ENCODE measurements at regions not wholly inside any gene's neighbourhood (a gene's known extent, or its start where the extent isn't known, plus 50 kb on each side); places are given as distances from the start of the nearest gene placed in this dataset.

DNA sequence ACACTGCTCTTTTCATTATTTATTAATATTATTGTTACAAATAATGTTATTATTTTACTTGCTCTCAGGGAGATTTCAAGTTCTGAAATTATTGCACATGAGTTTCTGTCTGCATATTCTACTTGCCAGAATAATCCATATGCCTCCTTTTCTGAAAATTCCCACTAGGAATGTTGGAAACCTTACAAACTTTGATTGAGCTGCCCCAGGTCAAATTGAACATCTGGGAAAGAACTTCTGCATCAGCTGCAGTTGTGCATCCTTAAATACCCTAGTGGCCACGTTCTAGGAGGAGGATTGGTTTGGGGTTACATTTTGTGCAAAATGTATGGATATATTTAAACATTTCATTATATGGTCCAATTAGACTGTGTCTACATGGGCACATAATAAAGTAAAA is 1302.7 kb upstream of the PIK3C3 start:
- Histone ChIP-seq H3K36me3 (no peaks in the 10 kb centered on the region), H3K27ac (no peak overlapping the region), H3K27me3 (no peaks in the 10 kb centered on the region), H3K4me1 (no peaks in the 10 kb centered on the region), H3K9me3 (no peaks in the 10 kb centered on the region), H3K4me3 (no peak overlapping the region)
- WGBS, 2 donors (ENCODE audit: low coverage in 1 of 2) = 68 to 83% methylated on average over 1 of the region's 1 CpG
- in situ Hi-C loops (cut with MboI; ENCODE audit: low pct_ligation_motif_present in 1 of 4, low pct_unique_long_range_greater_than_20kb in 1 of 4, low sequenced_read_pairs in 3 of 4) = no loop called here
- intact Hi-C loops (cut with DNase I; ENCODE audit: low total_unique reads) = no loop called here
- no peak for DNase-seq
- TF ChIP-seq POLR2AphosphoS5 (IDR thresholded peaks at IDR 0.05) = no peak
- TF ChIP-seq, protein P1, sequence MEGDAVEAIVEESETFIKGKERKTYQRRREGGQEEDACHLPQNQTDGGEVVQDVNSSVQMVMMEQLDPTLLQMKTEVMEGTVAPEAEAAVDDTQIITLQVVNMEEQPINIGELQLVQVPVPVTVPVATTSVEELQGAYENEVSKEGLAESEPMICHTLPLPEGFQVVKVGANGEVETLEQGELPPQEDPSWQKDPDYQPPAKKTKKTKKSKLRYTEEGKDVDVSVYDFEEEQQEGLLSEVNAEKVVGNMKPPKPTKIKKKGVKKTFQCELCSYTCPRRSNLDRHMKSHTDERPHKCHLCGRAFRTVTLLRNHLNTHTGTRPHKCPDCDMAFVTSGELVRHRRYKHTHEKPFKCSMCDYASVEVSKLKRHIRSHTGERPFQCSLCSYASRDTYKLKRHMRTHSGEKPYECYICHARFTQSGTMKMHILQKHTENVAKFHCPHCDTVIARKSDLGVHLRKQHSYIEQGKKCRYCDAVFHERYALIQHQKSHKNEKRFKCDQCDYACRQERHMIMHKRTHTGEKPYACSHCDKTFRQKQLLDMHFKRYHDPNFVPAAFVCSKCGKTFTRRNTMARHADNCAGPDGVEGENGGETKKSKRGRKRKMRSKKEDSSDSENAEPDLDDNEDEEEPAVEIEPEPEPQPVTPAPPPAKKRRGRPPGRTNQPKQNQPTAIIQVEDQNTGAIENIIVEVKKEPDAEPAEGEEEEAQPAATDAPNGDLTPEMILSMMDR (IDR thresholded peaks at IDR 0.05) = no peak
- TF ChIP-seq POLR2A (IDR thresholded peaks at IDR 0.05) = no peak

DNA sequence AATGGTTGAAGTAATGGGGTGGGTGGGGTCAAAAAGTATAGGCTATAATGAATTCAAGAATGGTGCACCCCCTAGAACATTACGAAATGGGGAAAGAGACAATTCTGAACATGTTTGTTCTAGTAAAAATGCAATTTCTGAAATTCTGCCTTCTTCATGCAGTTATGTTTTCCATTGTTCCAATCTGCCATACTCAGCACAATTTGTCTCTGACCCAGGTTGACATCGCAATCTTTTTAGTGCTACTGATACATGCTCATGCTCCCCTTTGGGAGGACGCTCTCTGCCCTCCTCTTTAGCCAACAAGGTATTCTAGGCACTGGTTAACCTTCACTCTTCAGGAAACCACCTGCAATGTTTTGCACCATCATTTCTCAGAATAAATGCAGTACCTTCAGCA is 1303.9 kb upstream of the PIK3C3 start:
- in situ Hi-C loops (cut with MboI; ENCODE audit: low pct_ligation_motif_present in 1 of 4, low pct_unique_long_range_greater_than_20kb in 1 of 4, low sequenced_read_pairs in 3 of 4) = no loop called here

DNA sequence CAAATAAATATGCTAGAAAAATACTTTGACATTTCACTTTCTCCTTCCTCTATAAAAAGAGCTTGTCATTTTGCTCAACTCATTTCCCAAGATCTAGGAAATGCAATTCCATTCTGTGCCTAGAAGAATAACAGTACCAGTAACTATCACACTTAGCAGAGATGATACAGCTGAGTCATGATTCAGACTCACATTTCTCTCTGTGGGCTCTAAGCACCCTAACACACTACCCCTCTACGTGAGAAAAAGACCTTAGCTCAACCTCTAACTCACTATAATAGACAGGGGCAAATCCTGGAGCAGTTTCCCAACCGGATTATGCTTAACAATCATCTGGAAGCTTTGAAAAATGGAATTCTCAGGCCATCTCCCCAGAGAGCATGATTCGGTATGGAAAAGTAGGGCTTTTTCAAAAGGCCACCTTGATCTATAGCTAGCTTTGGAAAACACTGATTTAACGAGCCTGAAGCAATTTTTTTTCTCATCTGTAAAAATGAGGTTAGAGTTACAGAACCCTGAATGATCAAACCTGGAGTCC is 1312.3 kb upstream of the PIK3C3 start:
- Histone ChIP-seq H3K4me3 (no peak overlapping the region), H3K4me1 (no peaks in the 10 kb centered on the region), H3K36me3 (no peaks in the 10 kb centered on the region), H3K27me3 (no peaks in the 10 kb centered on the region), H3K27ac (no peak overlapping the region), H3K9me3 (no peaks in the 10 kb centered on the region)
- intact Hi-C loops (cut with DNase I; ENCODE audit: low total_unique reads) (no loop called here), in situ Hi-C loops (cut with MboI; ENCODE audit: low pct_ligation_motif_present in 1 of 4, low pct_unique_long_range_greater_than_20kb in 1 of 4, low sequenced_read_pairs in 3 of 4) (no loop called here)
- DNase-seq = no peak
- WGBS, 2 donors (ENCODE audit: low coverage in 1 of 2) = 48 to 73% methylated on average over 2 to 4 of the region's 4 CpGs
- no peak for TF ChIP-seq EP300 (IDR thresholded peaks at IDR 0.05; ENCODE audit: low read depth)
- TF ChIP-seq POLR2A (IDR thresholded peaks at IDR 0.05) = no peak
- TF ChIP-seq, protein P1 (IDR thresholded peaks at IDR 0.05) = no peak
- no peak for TF ChIP-seq POLR2AphosphoS5 (IDR thresholded peaks at IDR 0.05)

More for the DNA sequence above, 1303.9 kb upstream of the PIK3C3 start:
- DNase-seq = no peak
- 80 to 85% methylated on average over 3 of the region's 3 CpGs for WGBS, 2 donors (ENCODE audit: low coverage in 1 of 2)
- no peaks in the 10 kb centered on the region for H3K4me1 ChIP-seq
- H3K9me3 ChIP-seq = no peaks in the 10 kb centered on the region
- intact Hi-C loops (cut with DNase I; ENCODE audit: low total_unique reads) = no loop called here
- H3K27ac ChIP-seq = no peak overlapping the region
- H3K4me3 ChIP-seq = no peak overlapping the region
- no peaks in the 10 kb centered on the region for H3K36me3 ChIP-seq
- TF ChIP-seq POLR2AphosphoS5 (IDR thresholded peaks at IDR 0.05) = no peak
- TF ChIP-seq POLR2A (IDR thresholded peaks at IDR 0.05) = no peak
- no peak for TF ChIP-seq EP300 (IDR thresholded peaks at IDR 0.05; ENCODE audit: low read depth)
- TF ChIP-seq, protein P1 (IDR thresholded peaks at IDR 0.05) = no peak
- no peaks in the 10 kb centered on the region for H3K27me3 ChIP-seq

DNA sequence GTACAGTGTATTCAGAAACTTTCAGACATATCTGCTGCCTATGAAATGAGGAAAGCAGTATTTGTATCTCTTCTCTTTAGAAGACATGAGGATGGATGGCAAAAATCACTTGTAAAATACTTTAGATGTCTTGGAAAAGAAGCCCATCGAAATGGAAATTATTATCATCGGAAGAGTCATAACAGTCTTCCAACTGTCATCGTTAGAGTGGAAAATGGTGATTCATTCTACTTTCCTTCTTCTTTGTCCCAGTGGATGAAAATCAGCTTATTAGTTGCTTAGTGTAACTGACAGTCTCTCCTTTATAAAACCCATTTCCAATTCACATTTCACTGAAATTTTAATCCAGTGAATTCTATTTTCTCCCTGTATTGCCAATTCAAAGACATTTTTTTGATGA is 1323.7 kb upstream of the PIK3C3 start:
- DNase-seq = no peak
- TF ChIP-seq POLR2AphosphoS5 (IDR thresholded peaks at IDR 0.05) = no peak
- no peak for TF ChIP-seq EP300 (IDR thresholded peaks at IDR 0.05; ENCODE audit: low read depth)
- TF ChIP-seq, protein P1 (IDR thresholded peaks at IDR 0.05) = no peak
- no peak for TF ChIP-seq POLR2A (IDR thresholded peaks at IDR 0.05)
- Histone ChIP-seq H3K9me3 (no peaks in the 10 kb centered on the region), H3K4me1 (no peaks in the 10 kb centered on the region), H3K4me3 (no peak overlapping the region), H3K27me3 (no peaks in the 10 kb centered on the region), H3K36me3 (no peaks in the 10 kb centered on the region), H3K27ac (no peak overlapping the region)
- WGBS, 2 donors (ENCODE audit: low coverage in 1 of 2) = 89 to 93% methylated on average over 3 of the region's 3 CpGs
- intact Hi-C loops (cut with DNase I; ENCODE audit: low total_unique reads) = no loop called here
- in situ Hi-C loops (cut with MboI; ENCODE audit: low pct_ligation_motif_present in 1 of 4, low pct_unique_long_range_greater_than_20kb in 1 of 4, low sequenced_read_pairs in 3 of 4) = no loop called here
